ENCODE measurements at regions not wholly inside any gene's neighbourhood (a gene's known extent, or its start where the extent isn't known, plus 50 kb on each side); places are given as distances from the start of the nearest gene placed in this dataset.

GRCh38 chr6:121550491-121551010 lies 115.1 kb downstream of the GJA1 start:
- TF ChIP-seq CTCF (IDR thresholded peaks at IDR 0.05): no peak
- TF ChIP-seq POLR2A (IDR thresholded peaks at IDR 0.05; ENCODE audit: low read depth): no peak
